GM23248 (cell line): ENCODE measurements at regions not wholly inside any gene's neighbourhood (a gene's known extent, or its start where the extent isn't known, plus 50 kb on each side); places are given as distances from the start of the nearest gene placed in this dataset.

Source experiments
- EZH2 ChIP-seq: fragments of 200-600 bp; sonication (generic); IDR thresholded peaks from 2 replicates; pipeline ENCODE4 v1.6.1; 2018; ENCODE audit warnings: antibody characterized with exemption, mild to moderate bottlenecking; ENCODE audit not compliant: insufficient read depth, poor library complexity, severe bottlenecking
- EZH2phosphoT487 ChIP-seq: fragments of 200-600 bp; sonication (generic); IDR thresholded peaks from 2 replicates; pipeline ENCODE4 v1.6.1; 2018; ENCODE audit warnings: antibody characterized with exemption, moderate library complexity, mild to moderate bottlenecking, low read depth; ENCODE audit not compliant: insufficient read depth

DNA sequence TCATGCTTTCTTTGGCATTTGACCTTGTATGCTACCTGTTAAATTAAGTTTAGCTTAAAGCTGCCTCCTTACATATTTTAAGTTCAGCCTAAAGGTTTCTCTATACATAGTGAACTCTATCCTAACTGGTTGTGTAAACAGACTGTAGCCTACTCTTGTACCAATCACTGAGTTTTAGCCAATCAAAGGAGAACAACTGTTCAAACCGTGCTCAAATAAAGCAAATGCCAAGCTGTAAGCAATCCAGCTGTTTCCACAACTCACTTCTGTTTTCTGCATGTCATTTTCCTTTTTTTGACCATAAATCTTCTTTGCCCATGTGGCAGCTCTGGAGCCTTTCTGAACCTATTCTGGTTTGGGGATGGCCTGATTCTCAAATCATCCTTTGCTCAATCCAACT lies 1603.8 kb upstream of the ACVR2A start:
- TF ChIP-seq EZH2 = no peak
- TF ChIP-seq EZH2phosphoT487 = no peak
